OCI-LY7 (cell line): ENCODE measurements at regions not wholly inside any gene's neighbourhood (a gene's known extent, or its start where the extent isn't known, plus 50 kb on each side); places are given as distances from the start of the nearest gene placed in this dataset.

Experiments used
- EZH2phosphoT487 ChIP-seq: fragments of 200-600 bp; sonication (generic); IDR thresholded peaks from 2 replicates; pipeline ENCODE4 v1.6.1; 2018; ENCODE audit warnings: low read depth, borderline replicate concordance, mild to moderate bottlenecking, mixed run types, antibody characterized with exemption, low read length, moderate library complexity, mixed read lengths
- TF ChIP-seq, protein P1 (sequence below): fragments of 200-600 bp; sonication (generic); conservative IDR thresholded peaks from 2 replicates; pipeline ENCODE4 v1.5.1; 2014; ENCODE audit warnings: mild to moderate bottlenecking, antibody characterized with exemption, low read length, moderate library complexity, mixed read lengths

GRCh38 chr5:2193542-2194235 lies 311.0 kb upstream of the IRX4 start:
- TF ChIP-seq, protein P1, sequence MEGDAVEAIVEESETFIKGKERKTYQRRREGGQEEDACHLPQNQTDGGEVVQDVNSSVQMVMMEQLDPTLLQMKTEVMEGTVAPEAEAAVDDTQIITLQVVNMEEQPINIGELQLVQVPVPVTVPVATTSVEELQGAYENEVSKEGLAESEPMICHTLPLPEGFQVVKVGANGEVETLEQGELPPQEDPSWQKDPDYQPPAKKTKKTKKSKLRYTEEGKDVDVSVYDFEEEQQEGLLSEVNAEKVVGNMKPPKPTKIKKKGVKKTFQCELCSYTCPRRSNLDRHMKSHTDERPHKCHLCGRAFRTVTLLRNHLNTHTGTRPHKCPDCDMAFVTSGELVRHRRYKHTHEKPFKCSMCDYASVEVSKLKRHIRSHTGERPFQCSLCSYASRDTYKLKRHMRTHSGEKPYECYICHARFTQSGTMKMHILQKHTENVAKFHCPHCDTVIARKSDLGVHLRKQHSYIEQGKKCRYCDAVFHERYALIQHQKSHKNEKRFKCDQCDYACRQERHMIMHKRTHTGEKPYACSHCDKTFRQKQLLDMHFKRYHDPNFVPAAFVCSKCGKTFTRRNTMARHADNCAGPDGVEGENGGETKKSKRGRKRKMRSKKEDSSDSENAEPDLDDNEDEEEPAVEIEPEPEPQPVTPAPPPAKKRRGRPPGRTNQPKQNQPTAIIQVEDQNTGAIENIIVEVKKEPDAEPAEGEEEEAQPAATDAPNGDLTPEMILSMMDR = no peak
- no peak for TF ChIP-seq EZH2phosphoT487
